HK-2 (cell line): ENCODE measurements at regions not wholly inside any gene's neighbourhood (a gene's known extent, or its start where the extent isn't known, plus 50 kb on each side); places are given as distances from the start of the nearest gene placed in this dataset.
"Not testable (repeated sequence)": the region's sequence is repeated elsewhere in the genome, so short reads cannot be mapped to it uniquely, and the experiment has no call there.

Experiments used
- DNase-seq: peaks from one replicate; pipeline ENCODE4 v3.0.0-alpha.2; 2018; ENCODE audit not compliant: unreplicated experiment

GRCh38 chr2:147420947-147421675, 423.7 kb upstream of the ACVR2A start:
- DNase-seq = no peak

- no peak for DNase-seq
Observed at GRCh38 chr2:147420517-147420916, 424.3 kb upstream of the ACVR2A start.

GRCh38 chr2:147416099-147416498, 428.7 kb upstream of the ACVR2A start:
- no peak for DNase-seq

GRCh38 chr2:147414656-147415055, 430.2 kb upstream of the ACVR2A start:
- not testable (repeated sequence) for DNase-seq

GRCh38 chr2:147408357-147408756, 436.5 kb upstream of the ACVR2A start:
- no peak for DNase-seq

GRCh38 chr2:147405651-147406050, 439.2 kb upstream of the ACVR2A start:
- no peak for DNase-seq

GRCh38 chr2:147398996-147399395, 445.8 kb upstream of the ACVR2A start:
- DNase-seq = no peak

- DNase-seq = no peak
Observed at GRCh38 chr2:147398301-147398700, 446.5 kb upstream of the ACVR2A start.

GRCh38 chr2:147396890-147397289, 447.9 kb upstream of the ACVR2A start:
- DNase-seq = no peak

- no peak for DNase-seq
Observed at GRCh38 chr2:147394179-147394790, 450.5 kb upstream of the ACVR2A start.

- DNase-seq = no peak
Observed at GRCh38 chr2:147392180-147392579, 452.6 kb upstream of the ACVR2A start.

GRCh38 chr2:147390475-147390874, 454.4 kb upstream of the ACVR2A start:
- DNase-seq = no peak

- DNase-seq = no peak
Observed at GRCh38 chr2:147389218-147389617, 455.6 kb upstream of the ACVR2A start.

- DNase-seq = no peak
Observed at GRCh38 chr2:147388217-147388616, 456.6 kb upstream of the ACVR2A start.

- DNase-seq = no peak
Observed at GRCh38 chr2:147386284-147386683, 458.5 kb upstream of the ACVR2A start.

GRCh38 chr2:147385600-147385999, 459.2 kb upstream of the ACVR2A start:
- no peak for DNase-seq

- DNase-seq = no peak
Observed at GRCh38 chr2:147384659-147385058, 460.2 kb upstream of the ACVR2A start.

GRCh38 chr2:147382322-147382948, 462.4 kb upstream of the ACVR2A start:
- no peak for DNase-seq

GRCh38 chr2:147378403-147378802, 466.4 kb upstream of the ACVR2A start:
- no peak for DNase-seq

- no peak for DNase-seq
Observed at GRCh38 chr2:147375073-147375472, 469.8 kb upstream of the ACVR2A start.

GRCh38 chr2:147374423-147374811, 470.4 kb upstream of the ACVR2A start:
- DNase-seq = no peak

- DNase-seq = no peak
Observed at GRCh38 chr2:147373800-147374422, 470.9 kb upstream of the ACVR2A start.

- no peak for DNase-seq
Observed at GRCh38 chr2:147368306-147368705, 476.5 kb upstream of the ACVR2A start.
